ENCODE measurements at regions not wholly inside any gene's neighbourhood (a gene's known extent, or its start where the extent isn't known, plus 50 kb on each side); places are given as distances from the start of the nearest gene placed in this dataset.
A peak's percentile ranks its signal among the peaks of the same experiment; 100 is the strongest.

GRCh38 chr2:225340923-225341322 is 58.6 kb upstream of the NYAP2 start:
- Histone ChIP-seq H3K4me1 (replicated peaks) (peaks cover 22% of the 10 kb centered on the region), H3K27me3 (replicated peaks) (no peaks in the 10 kb centered on the region; the same call in 1 of the 2 replicates), H3K27ac (no peak overlapping the region), H3K4me3 (no peak overlapping the region), H3K9me3 (replicated peaks) (no peaks in the 10 kb centered on the region), H3K36me3 (no peaks in the 10 kb centered on the region)
- no peak for DNase-seq (ENCODE audit: low read depth in 1 of 2, low spot score in 2 of 2)

GRCh38 chr2:225337183-225337582 is 62.3 kb upstream of the NYAP2 start:
- Histone ChIP-seq H3K4me1 (replicated peaks) (peaks cover 36% of the 10 kb centered on the region), H3K36me3 (no peaks in the 10 kb centered on the region), H3K9me3 (replicated peaks) (no peaks in the 10 kb centered on the region), H3K27ac (peak overlapping the region; percentile 33), H3K27me3 (replicated peaks) (no peaks in the 10 kb centered on the region), H3K4me3 (no peak overlapping the region)
- DNase-seq (ENCODE audit: low read depth in 1 of 2, low spot score in 2 of 2): peak in 1 of 2 experiments; percentile 83

GRCh38 chr2:225334514-225334913 is 65.0 kb upstream of the NYAP2 start:
- H3K27me3 ChIP-seq (replicated peaks): no peaks in the 10 kb centered on the region
- H3K36me3 ChIP-seq: no peaks in the 10 kb centered on the region
- DNase-seq (ENCODE audit: low read depth in 1 of 2, low spot score in 2 of 2): peak; percentile 72 to 87
- no peak overlapping the region for H3K27ac ChIP-seq
- H3K9me3 ChIP-seq (replicated peaks): no peaks in the 10 kb centered on the region
- no peak overlapping the region for H3K4me3 ChIP-seq
- H3K4me1 ChIP-seq (replicated peaks): peaks cover 36% of the 10 kb centered on the region

- H3K9me3 ChIP-seq (replicated peaks): no peaks in the 10 kb centered on the region
- H3K36me3 ChIP-seq: no peaks in the 10 kb centered on the region
- peak; percentile 70 to 76 for DNase-seq (ENCODE audit: low read depth in 1 of 2, low spot score in 2 of 2)
- no peak overlapping the region for H3K4me3 ChIP-seq
- H3K27me3 ChIP-seq (replicated peaks): 0 out of 2 replicates have a peak, but pooled peaks cover 3% of the 10 kb centered on the region
- H3K27ac ChIP-seq: peak overlapping the region; percentile 45
- H3K4me1 ChIP-seq (replicated peaks): peaks cover 22% of the 10 kb centered on the region
These were observed 71.3 kb upstream of the NYAP2 start for GRCh38 chr2:225328192-225328591.

GRCh38 chr2:225326969-225327368 is 72.5 kb upstream of the NYAP2 start:
- Histone ChIP-seq H3K4me3 (no peak overlapping the region), H3K27me3 (replicated peaks) (0 out of 2 replicates have a peak, but pooled peaks cover 3% of the 10 kb centered on the region), H3K27ac (no peak overlapping the region), H3K4me1 (replicated peaks) (peaks cover 22% of the 10 kb centered on the region), H3K36me3 (no peaks in the 10 kb centered on the region), H3K9me3 (replicated peaks) (no peaks in the 10 kb centered on the region)
- DNase-seq (ENCODE audit: low read depth in 1 of 2, low spot score in 2 of 2): no peak

- DNase-seq (ENCODE audit: low read depth in 1 of 2, low spot score in 2 of 2): no peak
- Histone ChIP-seq H3K27me3 (replicated peaks) (no peaks in the 10 kb centered on the region), H3K4me3 (no peak overlapping the region), H3K27ac (no peak overlapping the region), H3K9me3 (replicated peaks) (0 out of 2 replicates have a peak, but pooled peaks cover 2% of the 10 kb centered on the region), H3K4me1 (replicated peaks) (no peaks in the 10 kb centered on the region), H3K36me3 (no peaks in the 10 kb centered on the region)
These were observed 79.6 kb upstream of the NYAP2 start for GRCh38 chr2:225319872-225320271.

GRCh38 chr2:225318440-225318839 is 81.1 kb upstream of the NYAP2 start:
- 0 out of 2 replicates have a peak, but pooled peaks cover 2% of the 10 kb centered on the region for H3K9me3 ChIP-seq (replicated peaks)
- H3K27ac ChIP-seq: no peak overlapping the region
- DNase-seq (ENCODE audit: low read depth in 1 of 2, low spot score in 2 of 2): no peak

GRCh38 chr2:225317186-225317585 is 82.3 kb upstream of the NYAP2 start:
- Histone ChIP-seq H3K36me3 (no peaks in the 10 kb centered on the region), H3K4me1 (replicated peaks) (no peaks in the 10 kb centered on the region), H3K27ac (no peak overlapping the region), H3K27me3 (replicated peaks) (no peaks in the 10 kb centered on the region), H3K4me3 (no peak overlapping the region), H3K9me3 (replicated peaks) (0 out of 2 replicates have a peak, but pooled peaks cover 2% of the 10 kb centered on the region)
- DNase-seq (ENCODE audit: low read depth in 1 of 2, low spot score in 2 of 2): no peak

More at GRCh38 chr2:225318440-225318839, 81.1 kb upstream of the NYAP2 start:
- H3K4me1 ChIP-seq (replicated peaks): no peaks in the 10 kb centered on the region
- no peak overlapping the region for H3K4me3 ChIP-seq
- no peaks in the 10 kb centered on the region for H3K27me3 ChIP-seq (replicated peaks)
- no peaks in the 10 kb centered on the region for H3K36me3 ChIP-seq

- no peak for DNase-seq (ENCODE audit: low read depth in 1 of 2, low spot score in 2 of 2)
- Histone ChIP-seq H3K4me3 (no peak overlapping the region), H3K9me3 (replicated peaks) (no peaks in the 10 kb centered on the region), H3K4me1 (replicated peaks) (no peaks in the 10 kb centered on the region), H3K36me3 (no peaks in the 10 kb centered on the region), H3K27me3 (replicated peaks) (no peaks in the 10 kb centered on the region), H3K27ac (no peak overlapping the region)
These were observed 88.8 kb upstream of the NYAP2 start for GRCh38 chr2:225310745-225311144.

GRCh38 chr2:225309516-225309915 is 90.0 kb upstream of the NYAP2 start:
- no peak overlapping the region for H3K4me3 ChIP-seq
- no peak for DNase-seq (ENCODE audit: low read depth in 1 of 2, low spot score in 2 of 2)
- no peaks in the 10 kb centered on the region for H3K9me3 ChIP-seq (replicated peaks)
- H3K27me3 ChIP-seq (replicated peaks): no peaks in the 10 kb centered on the region
- H3K27ac ChIP-seq: no peak overlapping the region
- no peaks in the 10 kb centered on the region for H3K36me3 ChIP-seq
- no peaks in the 10 kb centered on the region for H3K4me1 ChIP-seq (replicated peaks)

- H3K36me3 ChIP-seq: no peaks in the 10 kb centered on the region
- 0 out of 2 replicates have a peak, but pooled peaks cover 4% of the 10 kb centered on the region for H3K9me3 ChIP-seq (replicated peaks)
- H3K27me3 ChIP-seq (replicated peaks): no peaks in the 10 kb centered on the region
- no peak overlapping the region for H3K4me3 ChIP-seq
- no peaks in the 10 kb centered on the region for H3K4me1 ChIP-seq (replicated peaks)
- H3K27ac ChIP-seq: no peak overlapping the region
- DNase-seq (ENCODE audit: low read depth in 1 of 2, low spot score in 2 of 2): no peak
These were observed 102.6 kb upstream of the NYAP2 start for GRCh38 chr2:225296951-225297350.

- H3K4me3 ChIP-seq: no peak overlapping the region
- no peak for DNase-seq (ENCODE audit: low read depth in 1 of 2, low spot score in 2 of 2)
- H3K4me1 ChIP-seq (replicated peaks): no peaks in the 10 kb centered on the region
- no peaks in the 10 kb centered on the region for H3K27me3 ChIP-seq (replicated peaks)
- no peaks in the 10 kb centered on the region for H3K9me3 ChIP-seq (replicated peaks)
- H3K36me3 ChIP-seq: no peaks in the 10 kb centered on the region
- H3K27ac ChIP-seq: no peak overlapping the region
These were observed 104.4 kb upstream of the NYAP2 start for GRCh38 chr2:225295102-225295501.

GRCh38 chr2:225293638-225294037 is 105.9 kb upstream of the NYAP2 start:
- Histone ChIP-seq H3K4me3 (no peak overlapping the region), H3K4me1 (replicated peaks) (no peaks in the 10 kb centered on the region), H3K36me3 (no peaks in the 10 kb centered on the region), H3K27me3 (replicated peaks) (no peaks in the 10 kb centered on the region), H3K9me3 (replicated peaks) (no peaks in the 10 kb centered on the region), H3K27ac (no peak overlapping the region)
- DNase-seq (ENCODE audit: low read depth in 1 of 2, low spot score in 2 of 2): no peak

GRCh38 chr2:225290757-225291400 is 108.6 kb upstream of the NYAP2 start:
- Histone ChIP-seq H3K27me3 (replicated peaks) (no peaks in the 10 kb centered on the region), H3K9me3 (replicated peaks) (no peaks in the 10 kb centered on the region), H3K4me3 (no peak overlapping the region), H3K27ac (no peak overlapping the region), H3K36me3 (no peaks in the 10 kb centered on the region), H3K4me1 (replicated peaks) (no peaks in the 10 kb centered on the region)
- DNase-seq (ENCODE audit: low read depth in 1 of 2, low spot score in 2 of 2): no peak

- no peaks in the 10 kb centered on the region for H3K36me3 ChIP-seq
- no peak for DNase-seq (ENCODE audit: low read depth in 1 of 2, low spot score in 2 of 2)
- H3K27ac ChIP-seq: no peak overlapping the region
- H3K4me1 ChIP-seq (replicated peaks): no peaks in the 10 kb centered on the region
- no peaks in the 10 kb centered on the region for H3K9me3 ChIP-seq (replicated peaks)
- no peak overlapping the region for H3K4me3 ChIP-seq
- no peaks in the 10 kb centered on the region for H3K27me3 ChIP-seq (replicated peaks)
These were observed 109.9 kb upstream of the NYAP2 start for GRCh38 chr2:225289659-225290058.

Measured in SJSA1 (cell line).